CD4-positive, alpha-beta T cell treated with Interleukin-17A for 4 hours (primary cell): ENCODE measurements at regions not wholly inside any gene's neighbourhood (a gene's known extent, or its start where the extent isn't known, plus 50 kb on each side); places are given as distances from the start of the nearest gene placed in this dataset.

Experiments
- DNase-seq: peaks from one replicate; pipeline ENCODE4 v3.0.0-alpha.2; 2020; ENCODE audit warnings: mixed read lengths

- no peak for DNase-seq
These were observed 116.5 kb downstream of the C9orf50 start for GRCh38 chr9:129504404-129504803.

- no peak for DNase-seq
These were observed 119.1 kb downstream of the C9orf50 start for GRCh38 chr9:129501771-129502319.

GRCh38 chr9:129500863-129501770, 119.8 kb downstream of the C9orf50 start:
- no peak for DNase-seq

GRCh38 chr9:129500161-129500862, 120.6 kb downstream of the C9orf50 start:
- no peak for DNase-seq

- DNase-seq: no peak
These were observed 122.2 kb downstream of the C9orf50 start for GRCh38 chr9:129498451-129499384.

- DNase-seq: no peak
These were observed 123.0 kb downstream of the C9orf50 start for GRCh38 chr9:129497813-129498450.

- no peak for DNase-seq
These were observed 123.7 kb downstream of the C9orf50 start for GRCh38 chr9:129497005-129497812.

GRCh38 chr9:129496473-129497004, 124.4 kb downstream of the C9orf50 start:
- DNase-seq: peak; percentile 93

GRCh38 chr9:129495620-129496472, 125.1 kb downstream of the C9orf50 start:
- DNase-seq: peak; percentile 91

GRCh38 chr9:129494113-129494789, 126.7 kb downstream of the C9orf50 start:
- no peak for DNase-seq

GRCh38 chr9:129493706-129494047, 127.2 kb downstream of the C9orf50 start:
- no peak for DNase-seq

- no peak for DNase-seq
These were observed 127.7 kb downstream of the C9orf50 start for GRCh38 chr9:129493002-129493705.

GRCh38 chr9:129491487-129491855, 129.4 kb downstream of the C9orf50 start:
- DNase-seq: no peak

GRCh38 chr9:129490583-129491486, 130.1 kb downstream of the C9orf50 start:
- no peak for DNase-seq

GRCh38 chr9:129489838-129490582, 130.9 kb downstream of the C9orf50 start:
- peak; percentile 80 for DNase-seq

- DNase-seq: peak; percentile 76
These were observed 133.0 kb downstream of the C9orf50 start for GRCh38 chr9:129487658-129488483.
